SK-N-SH (cell line): ENCODE measurements at regions not wholly inside any gene's neighbourhood (a gene's known extent, or its start where the extent isn't known, plus 50 kb on each side); places are given as distances from the start of the nearest gene placed in this dataset.

Experiments used
- CTCF ChIP-seq: fragments of 200-600 bp; sonication (generic); IDR thresholded peaks from 2 replicates; pipeline ENCODE4 v1.6.1; 2017; ENCODE audit warnings: antibody characterized with exemption, mild to moderate bottlenecking, moderate library complexity
- EP300 ChIP-seq, 2 experiments: IDR thresholded peaks; 2 replicates each; pipeline versions ENCODE4 v1.4.0 to v1.6.1; 2012; ENCODE audit warnings: borderline replicate concordance in 1 of 2, low read depth in 1 of 2, low read length in 1 of 2
- EZH2phosphoT487 ChIP-seq: fragments of 200-600 bp; sonication (generic); IDR thresholded peaks from 2 replicates; pipeline ENCODE4 v1.6.1; 2017; ENCODE audit warnings: low read depth, mixed run types, mild to moderate bottlenecking, antibody characterized with exemption, moderate library complexity, borderline replicate concordance
- FOXJ3 ChIP-seq: sonication (generic); formaldehyde crosslinking; IDR thresholded peaks from 2 replicates; pipeline ENCODE4 v1.5.1; 2020; ENCODE audit warnings: mild to moderate bottlenecking, missing genetic modification reagents
- JUND ChIP-seq: IDR thresholded peaks from 2 replicates; pipeline ENCODE4 v1.4.0; 2012
- MAX ChIP-seq: IDR thresholded peaks from 2 replicates; pipeline ENCODE4 v1.4.0; 2012; ENCODE audit warnings: low read depth
- NRF1 ChIP-seq: IDR thresholded peaks from 2 replicates; pipeline ENCODE4 v1.6.1; 2012; ENCODE audit warnings: low read depth, mild to moderate bottlenecking, low read length
- POLR2AphosphoS5 ChIP-seq: IDR thresholded peaks from 2 replicates; pipeline ENCODE4 v1.6.1; 2012; ENCODE audit warnings: low read depth, low read length
- RAD21 ChIP-seq: IDR thresholded peaks from 2 replicates; pipeline ENCODE4 v1.6.1; 2012; ENCODE audit warnings: mild to moderate bottlenecking, low read length
- RFX5 ChIP-seq: IDR thresholded peaks from 2 replicates; pipeline ENCODE4 v1.6.1; 2012; ENCODE audit warnings: mild to moderate bottlenecking, improper control_type of control experiment, low read length
- SMC3 ChIP-seq: IDR thresholded peaks from 2 replicates; pipeline ENCODE4 v1.6.1; 2012; ENCODE audit warnings: low read depth, low read length, improper control_type of control experiment
- TCF12 ChIP-seq: IDR thresholded peaks from 2 replicates; pipeline ENCODE4 v1.4.0; 2012
- USF2 ChIP-seq: fragments of 150-350 bp; IDR thresholded peaks from 2 replicates; pipeline ENCODE4 v1.6.1; 2017; ENCODE audit warnings: antibody characterized with exemption, low read length, low read depth, borderline replicate concordance

GRCh38 chr2:13696601-13697000 lies 935.9 kb upstream of the LRATD1 start:
- TF ChIP-seq CTCF, result no peak
- TF ChIP-seq NRF1, result no peak
- no peak for TF ChIP-seq MAX
- TF ChIP-seq EP300 (IDR thresholded peaks at IDR 0.05; ENCODE audit: borderline replicate concordance in 1 of 2, low read depth in 1 of 2, low read length in 1 of 2), result no peak
- no peak for TF ChIP-seq JUND
- TF ChIP-seq SMC3, result no peak
- TF ChIP-seq POLR2AphosphoS5, result no peak
- no peak for TF ChIP-seq RFX5
- no peak for TF ChIP-seq USF2
- no peak for TF ChIP-seq RAD21
- TF ChIP-seq EZH2phosphoT487, result no peak
- TF ChIP-seq TCF12, result no peak
- no peak for TF ChIP-seq FOXJ3 (CRISPR knock-in tag)
